ENCODE measurements at regions not wholly inside any gene's neighbourhood (a gene's known extent, or its start where the extent isn't known, plus 50 kb on each side); places are given as distances from the start of the nearest gene placed in this dataset.

DNA sequence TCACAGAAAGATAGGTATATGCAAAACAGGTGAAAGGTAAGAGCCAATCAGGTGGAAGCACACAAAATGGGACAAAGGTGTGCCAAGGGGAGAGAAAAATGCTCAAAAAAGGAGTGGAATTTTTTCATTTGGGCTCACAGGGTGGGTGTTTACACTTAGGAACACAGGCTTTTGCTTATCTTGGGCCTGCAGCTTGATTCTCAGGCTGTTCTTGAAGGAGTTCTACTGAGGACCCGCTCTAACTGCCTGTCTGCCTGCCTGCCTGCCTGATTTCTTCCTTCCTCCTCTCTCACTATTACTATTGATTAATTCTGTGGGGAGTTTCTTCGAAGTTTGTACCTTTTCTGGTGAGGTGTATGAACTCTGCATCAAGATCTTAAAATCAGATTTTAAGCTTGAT lies 120.3 kb upstream of the CTSO start:
- no peaks in the 10 kb centered on the region for H3K36me3 ChIP-seq (replicated peaks)
- no peaks in the 10 kb centered on the region for H3K27me3 ChIP-seq (replicated peaks)
- in situ Hi-C loops (cut with HindIII; ENCODE audit: low pct_ligation_motif_present, low sequenced_read_pairs): no loop called here
- no peak overlapping the region for H3K27ac ChIP-seq
- no peak for DNase-seq
- TF ChIP-seq, protein P1, sequence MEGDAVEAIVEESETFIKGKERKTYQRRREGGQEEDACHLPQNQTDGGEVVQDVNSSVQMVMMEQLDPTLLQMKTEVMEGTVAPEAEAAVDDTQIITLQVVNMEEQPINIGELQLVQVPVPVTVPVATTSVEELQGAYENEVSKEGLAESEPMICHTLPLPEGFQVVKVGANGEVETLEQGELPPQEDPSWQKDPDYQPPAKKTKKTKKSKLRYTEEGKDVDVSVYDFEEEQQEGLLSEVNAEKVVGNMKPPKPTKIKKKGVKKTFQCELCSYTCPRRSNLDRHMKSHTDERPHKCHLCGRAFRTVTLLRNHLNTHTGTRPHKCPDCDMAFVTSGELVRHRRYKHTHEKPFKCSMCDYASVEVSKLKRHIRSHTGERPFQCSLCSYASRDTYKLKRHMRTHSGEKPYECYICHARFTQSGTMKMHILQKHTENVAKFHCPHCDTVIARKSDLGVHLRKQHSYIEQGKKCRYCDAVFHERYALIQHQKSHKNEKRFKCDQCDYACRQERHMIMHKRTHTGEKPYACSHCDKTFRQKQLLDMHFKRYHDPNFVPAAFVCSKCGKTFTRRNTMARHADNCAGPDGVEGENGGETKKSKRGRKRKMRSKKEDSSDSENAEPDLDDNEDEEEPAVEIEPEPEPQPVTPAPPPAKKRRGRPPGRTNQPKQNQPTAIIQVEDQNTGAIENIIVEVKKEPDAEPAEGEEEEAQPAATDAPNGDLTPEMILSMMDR (IDR thresholded peaks at IDR 0.05; ENCODE audit: low read depth, low read length, missing control alignments): no peak
- no peak overlapping the region for H3K4me3 ChIP-seq (ENCODE audit: low read depth, low read length)

DNA sequence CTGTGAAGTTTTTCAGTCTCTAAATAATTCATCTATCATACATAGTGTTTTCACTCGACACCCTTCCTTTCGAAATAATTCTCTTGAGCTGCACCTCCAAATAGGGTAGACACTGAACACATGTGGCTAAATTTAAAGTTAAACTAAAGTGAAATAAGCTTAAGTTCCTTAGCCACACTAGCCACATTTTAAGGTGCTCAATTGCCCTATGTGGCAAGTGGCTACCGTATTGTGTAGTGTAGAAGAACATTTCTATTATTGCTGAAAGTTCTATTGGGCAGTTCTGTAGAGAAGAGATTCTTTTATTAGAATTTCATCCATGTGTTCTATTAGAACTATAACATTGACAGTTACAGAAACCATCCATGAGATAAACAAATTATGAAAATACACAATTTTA lies 107.0 kb upstream of the CTSO start:
- TF ChIP-seq, protein P1 (IDR thresholded peaks at IDR 0.05; ENCODE audit: low read depth, low read length, missing control alignments): no peak
- DNase-seq: no peak
- Histone ChIP-seq H3K4me3 (ENCODE audit: low read depth, low read length) (no peak overlapping the region), H3K36me3 (replicated peaks) (no peaks in the 10 kb centered on the region), H3K27me3 (replicated peaks) (no peaks in the 10 kb centered on the region), H3K27ac (no peak overlapping the region)
- in situ Hi-C loops (cut with HindIII; ENCODE audit: low pct_ligation_motif_present, low sequenced_read_pairs): no loop called here

DNA sequence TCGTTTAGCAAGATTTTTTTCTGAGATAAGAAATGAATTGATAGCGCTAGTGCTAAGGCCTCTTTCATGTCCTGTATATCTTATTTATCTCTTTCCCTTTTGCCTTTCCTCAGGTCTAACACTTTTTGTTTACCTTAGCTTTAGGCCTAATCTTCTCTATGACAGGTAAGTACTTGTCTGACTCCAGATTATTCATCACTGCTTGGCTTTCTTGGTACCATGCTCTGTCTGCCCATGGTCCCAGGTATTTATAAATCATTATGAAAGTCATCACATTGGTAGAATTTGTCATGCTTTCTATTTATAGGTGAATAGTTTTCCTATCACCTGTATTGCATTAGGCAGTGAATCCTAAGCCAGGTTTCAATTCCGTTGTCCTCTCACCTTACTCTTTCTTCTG lies 99.5 kb upstream of the CTSO start:
- Histone ChIP-seq H3K36me3 (replicated peaks) (no peaks in the 10 kb centered on the region), H3K27ac (no peak overlapping the region), H3K4me3 (ENCODE audit: low read depth, low read length) (no peak overlapping the region), H3K27me3 (replicated peaks) (no peaks in the 10 kb centered on the region)
- DNase-seq: no peak
- in situ Hi-C loops (cut with HindIII; ENCODE audit: low pct_ligation_motif_present, low sequenced_read_pairs): no loop called here
- TF ChIP-seq, protein P1 (IDR thresholded peaks at IDR 0.05; ENCODE audit: low read depth, low read length, missing control alignments): no peak

DNA sequence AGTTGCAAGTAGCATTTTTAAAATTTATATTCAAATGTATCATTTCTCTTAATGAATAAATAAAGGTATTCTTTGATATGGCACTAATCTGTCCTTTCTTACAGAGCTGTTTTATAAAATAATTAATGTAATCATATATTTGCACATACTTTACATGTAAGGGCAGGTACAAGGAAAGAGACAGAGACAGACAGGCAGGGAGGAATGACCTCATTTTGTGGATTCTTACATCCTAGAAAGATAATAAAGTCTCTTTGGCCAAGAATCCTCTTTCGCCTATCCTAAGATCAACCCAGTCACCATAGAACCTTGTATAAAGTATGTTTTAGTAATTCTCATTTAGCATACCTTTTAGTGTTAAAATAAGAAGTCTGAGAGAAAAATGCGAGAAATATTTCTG lies 98.5 kb upstream of the CTSO start:
- no peaks in the 10 kb centered on the region for H3K36me3 ChIP-seq (replicated peaks)
- H3K4me3 ChIP-seq (ENCODE audit: low read depth, low read length): no peak overlapping the region
- TF ChIP-seq, protein P1 (IDR thresholded peaks at IDR 0.05; ENCODE audit: low read depth, low read length, missing control alignments): no peak
- in situ Hi-C loops (cut with HindIII; ENCODE audit: low pct_ligation_motif_present, low sequenced_read_pairs): no loop called here
- DNase-seq: no peak
- H3K27ac ChIP-seq: no peak overlapping the region
- no peaks in the 10 kb centered on the region for H3K27me3 ChIP-seq (replicated peaks)

DNA sequence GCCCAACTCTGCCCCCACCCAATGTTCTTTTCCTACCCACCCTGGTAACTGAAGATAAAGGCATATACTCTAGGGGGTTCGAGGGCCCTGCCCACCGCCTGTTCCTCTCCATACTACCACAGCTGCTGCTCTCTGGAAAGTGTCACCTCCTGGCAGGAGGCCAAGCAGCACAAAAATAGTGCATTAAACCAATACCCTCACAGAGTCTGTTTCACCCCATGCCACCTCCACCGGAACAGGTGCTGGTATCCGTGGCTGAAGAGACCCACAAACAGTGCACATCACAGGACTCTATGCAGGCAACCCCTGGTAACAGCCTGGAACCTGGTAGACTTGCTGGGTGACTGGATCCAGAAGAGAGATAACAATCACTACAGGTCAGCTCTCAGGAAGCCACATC lies 85.1 kb upstream of the CTSO start:
- H3K27me3 ChIP-seq (replicated peaks): no peaks in the 10 kb centered on the region
- no peak overlapping the region for H3K4me3 ChIP-seq (ENCODE audit: low read depth, low read length)
- TF ChIP-seq, protein P1 (IDR thresholded peaks at IDR 0.05; ENCODE audit: low read depth, low read length, missing control alignments): no peak
- in situ Hi-C loops (cut with HindIII; ENCODE audit: low pct_ligation_motif_present, low sequenced_read_pairs): no loop called here
- no peak overlapping the region for H3K27ac ChIP-seq
- no peak for DNase-seq
- no peaks in the 10 kb centered on the region for H3K36me3 ChIP-seq (replicated peaks)

DNA sequence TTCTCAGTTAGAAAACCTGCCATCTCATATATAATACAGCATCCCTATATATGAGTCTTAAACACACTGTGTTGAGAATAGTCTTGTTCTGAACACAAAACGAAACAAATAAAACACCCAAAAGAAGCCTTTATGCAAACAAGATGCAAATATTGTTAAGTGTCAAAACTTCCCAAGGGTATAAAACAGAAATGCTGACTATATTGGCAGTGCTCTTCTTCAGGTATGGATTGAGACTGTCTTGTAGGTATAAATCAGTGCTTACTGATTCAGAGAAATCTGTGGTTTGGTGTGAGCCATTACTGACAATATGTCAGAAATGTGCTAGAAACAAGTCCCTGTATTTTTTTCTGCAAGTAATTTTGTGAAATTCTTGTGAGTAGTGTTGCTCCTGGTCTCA lies 82.8 kb upstream of the CTSO start:
- TF ChIP-seq, protein P1 (IDR thresholded peaks at IDR 0.05; ENCODE audit: low read depth, low read length, missing control alignments): no peak
- no peak overlapping the region for H3K27ac ChIP-seq
- no peak overlapping the region for H3K4me3 ChIP-seq (ENCODE audit: low read depth, low read length)
- DNase-seq: no peak
- no peaks in the 10 kb centered on the region for H3K36me3 ChIP-seq (replicated peaks)
- H3K27me3 ChIP-seq (replicated peaks): no peaks in the 10 kb centered on the region
- in situ Hi-C loops (cut with HindIII; ENCODE audit: low pct_ligation_motif_present, low sequenced_read_pairs): no loop called here

Data from brain microvascular endothelial cell (primary cell).